ENCODE measurements at regions not wholly inside any gene's neighbourhood (a gene's known extent, or its start where the extent isn't known, plus 50 kb on each side); places are given as distances from the start of the nearest gene placed in this dataset.

DNA sequence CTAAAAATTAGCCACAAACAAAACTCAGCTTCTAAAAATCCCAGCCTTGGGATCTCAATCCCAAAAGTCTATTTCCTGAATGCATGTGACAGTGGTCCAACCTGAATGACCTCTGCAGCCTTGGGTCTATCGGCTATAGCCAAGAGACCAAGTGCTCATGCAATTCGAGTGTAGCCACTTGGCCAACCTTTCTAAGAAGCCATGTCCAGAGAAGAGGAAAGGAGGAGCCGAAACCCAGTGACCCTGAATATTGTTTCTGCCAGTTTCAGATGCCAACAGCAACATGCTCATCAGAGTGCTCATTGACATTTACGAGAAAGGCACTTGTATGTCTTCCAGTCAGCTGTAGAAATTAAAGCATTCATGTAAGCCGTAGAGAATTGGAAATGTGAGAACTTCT, 1231.9 kb downstream of the NLGN4Y start:
- DNase-seq = no peak
- Mint-ChIP-seq H3K36me3 (ENCODE audit: low read depth) (no peaks in the 10 kb centered on the region), H3K27me3 (no peaks in the 10 kb centered on the region), H3K27ac (no peak overlapping the region), H3K4me3 (no peak overlapping the region), H3K4me1 (no peaks in the 10 kb centered on the region), H3K9me3 (no peaks in the 10 kb centered on the region)
- POLR2A ChIA-PET = no interaction called here
- no peak for ATAC-seq (ENCODE audit: low read depth)
- TF ChIP-seq CTCF (IDR thresholded peaks at IDR 0.05) = no peak
- intact Hi-C loops (cut with micrococcal nuclease) = no loop called here
- CTCF ChIA-PET = no interaction called here

DNA sequence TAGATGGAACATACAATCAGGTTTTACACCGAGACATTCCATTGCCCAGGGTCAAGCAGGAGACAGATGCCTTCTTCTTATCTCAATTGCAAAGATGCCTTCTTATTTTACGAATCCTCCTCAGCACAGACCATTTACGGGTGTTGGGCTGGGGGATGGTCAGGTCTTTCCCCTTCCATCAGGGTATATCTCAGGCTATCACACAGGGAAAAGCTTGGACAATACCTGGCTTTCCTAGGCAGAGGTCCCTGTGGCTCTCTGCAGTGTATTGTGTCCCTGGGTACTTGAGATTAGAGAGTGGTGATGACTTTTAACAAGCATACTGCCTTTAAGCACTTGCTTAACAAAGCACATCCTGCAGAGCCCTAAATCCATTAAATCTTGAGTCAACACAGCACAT, 1249.2 kb downstream of the NLGN4Y start:
- ChIA-PET CTCF (no interaction called here), POLR2A (no interaction called here)
- Mint-ChIP-seq H3K27ac (no peak overlapping the region), H3K27me3 (no peaks in the 10 kb centered on the region), H3K9me3 (no peaks in the 10 kb centered on the region), H3K4me1 (no peaks in the 10 kb centered on the region), H3K4me3 (no peak overlapping the region), H3K36me3 (ENCODE audit: low read depth) (no peaks in the 10 kb centered on the region)
- TF ChIP-seq CTCF (IDR thresholded peaks at IDR 0.05) = no peak
- no peak for ATAC-seq (ENCODE audit: low read depth)
- no peak for DNase-seq
- intact Hi-C loops (cut with micrococcal nuclease) = no loop called here

DNA sequence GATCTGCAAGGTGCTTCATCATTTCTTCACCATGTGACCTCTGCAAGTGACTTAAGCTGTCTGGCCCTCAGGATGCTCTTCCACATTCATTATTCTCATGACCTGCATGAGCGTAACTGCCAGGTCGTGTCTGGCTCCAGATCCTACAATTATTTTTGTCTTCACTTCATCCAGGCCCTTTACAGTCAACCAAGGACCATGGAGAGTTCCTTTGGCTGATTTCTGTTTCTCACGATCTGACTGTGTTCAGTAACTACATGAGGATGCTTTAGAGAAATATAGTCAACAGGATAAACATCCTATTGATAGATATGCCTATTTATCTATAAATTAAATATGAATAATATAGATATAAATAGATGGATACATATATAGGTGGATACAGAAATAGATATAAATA, 1251.6 kb downstream of the NLGN4Y start:
- TF ChIP-seq CTCF (IDR thresholded peaks at IDR 0.05) = no peak
- CTCF ChIA-PET = no interaction called here
- no peaks in the 10 kb centered on the region for H3K9me3 Mint-ChIP-seq
- H3K36me3 Mint-ChIP-seq (ENCODE audit: low read depth) = no peaks in the 10 kb centered on the region
- DNase-seq (no peak), ATAC-seq (ENCODE audit: low read depth) (no peak)
- H3K4me3 Mint-ChIP-seq = no peak overlapping the region
- intact Hi-C loops (cut with micrococcal nuclease) = no loop called here
- no peak overlapping the region for H3K27ac Mint-ChIP-seq
- H3K4me1 Mint-ChIP-seq = no peaks in the 10 kb centered on the region
- POLR2A ChIA-PET = no interaction called here
- no peaks in the 10 kb centered on the region for H3K27me3 Mint-ChIP-seq

DNA sequence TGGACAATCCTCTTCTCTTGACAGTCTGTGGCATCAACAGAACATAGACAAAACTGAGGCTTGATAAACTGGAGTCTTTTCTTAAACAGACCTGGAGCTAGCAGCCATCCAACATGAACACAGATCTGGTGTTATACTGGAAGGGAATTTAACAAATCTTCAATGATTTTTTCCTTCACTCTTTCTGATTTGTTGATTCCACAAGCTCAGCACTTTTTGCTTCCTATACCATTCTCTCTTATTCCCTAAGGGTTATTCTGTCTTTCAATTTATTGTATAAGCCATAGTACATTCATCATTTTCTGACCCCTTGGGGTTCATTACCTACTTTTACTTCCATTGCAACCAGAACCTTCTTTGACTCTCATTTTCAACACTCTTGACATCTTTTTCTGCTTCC, 1255.6 kb downstream of the NLGN4Y start:
- POLR2A ChIA-PET = no interaction called here
- H3K4me3 Mint-ChIP-seq = no peak overlapping the region
- ATAC-seq (ENCODE audit: low read depth) (no peak), DNase-seq (no peak)
- H3K36me3 Mint-ChIP-seq (ENCODE audit: low read depth) = no peaks in the 10 kb centered on the region
- H3K27ac Mint-ChIP-seq = no peak overlapping the region
- TF ChIP-seq CTCF (IDR thresholded peaks at IDR 0.05) = no peak
- intact Hi-C loops (cut with micrococcal nuclease) = no loop called here
- H3K4me1 Mint-ChIP-seq = no peaks in the 10 kb centered on the region
- H3K9me3 Mint-ChIP-seq = peaks cover 2% of the 10 kb centered on the region
- H3K27me3 Mint-ChIP-seq = no peaks in the 10 kb centered on the region
- CTCF ChIA-PET = no interaction called here

DNA sequence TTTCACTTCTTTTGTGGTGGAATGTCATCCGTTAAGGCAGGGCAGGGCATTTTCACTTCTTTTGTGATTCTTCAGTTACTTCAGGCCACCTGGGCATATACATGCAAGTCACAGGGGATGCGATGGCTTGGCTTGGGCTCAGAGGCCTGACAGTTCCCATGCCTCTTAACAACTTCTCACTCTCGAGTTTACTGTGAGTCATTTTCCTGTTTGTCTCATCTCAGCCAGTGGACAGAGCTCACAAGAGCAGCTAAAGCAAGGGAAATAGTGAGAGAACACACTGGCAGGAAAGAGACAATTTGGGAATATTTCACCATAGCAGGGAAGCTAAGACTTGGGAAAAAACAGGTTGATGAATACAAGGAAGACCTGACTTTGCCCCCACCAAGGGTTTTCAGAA, 1275.7 kb downstream of the NLGN4Y start:
- CTCF ChIA-PET = no interaction called here
- H3K36me3 Mint-ChIP-seq (ENCODE audit: low read depth) = no peaks in the 10 kb centered on the region

More for the DNA sequence above, 1275.7 kb downstream of the NLGN4Y start:
- intact Hi-C loops (cut with micrococcal nuclease) = no loop called here
- H3K9me3 Mint-ChIP-seq = no peaks in the 10 kb centered on the region
- ATAC-seq (ENCODE audit: low read depth) (no peak), DNase-seq (no peak)
- no peaks in the 10 kb centered on the region for H3K27me3 Mint-ChIP-seq
- no peak overlapping the region for H3K27ac Mint-ChIP-seq
- POLR2A ChIA-PET = no interaction called here
- H3K4me3 Mint-ChIP-seq = no peak overlapping the region
- H3K4me1 Mint-ChIP-seq = no peaks in the 10 kb centered on the region
- no peak for TF ChIP-seq CTCF (IDR thresholded peaks at IDR 0.05)

Data from activated B cell treated with CpG ODN at 0.5 μM for 24 hours (primary cell).